Epidermal melanocyte (primary cell): ENCODE measurements at regions not wholly inside any gene's neighbourhood (a gene's known extent, or its start where the extent isn't known, plus 50 kb on each side); places are given as distances from the start of the nearest gene placed in this dataset.

ENCODE experiments used
- DNase-seq: peaks from one replicate; pipeline ENCODE4 v3.0.0; 2011; ENCODE audit warnings: low spot score; ENCODE audit not compliant: insufficient read length

DNA sequence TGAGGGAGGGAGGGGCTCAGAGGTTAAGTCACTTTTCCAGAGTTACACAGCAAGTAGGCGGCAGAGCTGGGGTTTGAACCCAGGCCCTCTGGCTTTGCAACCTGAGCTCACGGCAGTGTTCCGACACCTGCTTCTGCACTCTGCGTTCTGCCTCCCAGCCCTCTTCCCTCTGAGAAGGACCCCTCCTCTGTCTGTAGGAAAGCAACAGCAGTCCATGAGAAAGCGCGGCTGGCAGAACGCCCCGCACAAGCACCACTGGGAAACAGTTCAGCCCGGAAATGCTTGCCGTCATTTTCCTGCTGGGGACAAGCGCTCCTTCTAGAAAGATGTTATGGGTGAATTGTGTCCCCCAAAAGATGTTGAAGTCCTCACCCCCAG lies 241.1 kb downstream of the NPHP4 start:
- no peak for DNase-seq

DNA sequence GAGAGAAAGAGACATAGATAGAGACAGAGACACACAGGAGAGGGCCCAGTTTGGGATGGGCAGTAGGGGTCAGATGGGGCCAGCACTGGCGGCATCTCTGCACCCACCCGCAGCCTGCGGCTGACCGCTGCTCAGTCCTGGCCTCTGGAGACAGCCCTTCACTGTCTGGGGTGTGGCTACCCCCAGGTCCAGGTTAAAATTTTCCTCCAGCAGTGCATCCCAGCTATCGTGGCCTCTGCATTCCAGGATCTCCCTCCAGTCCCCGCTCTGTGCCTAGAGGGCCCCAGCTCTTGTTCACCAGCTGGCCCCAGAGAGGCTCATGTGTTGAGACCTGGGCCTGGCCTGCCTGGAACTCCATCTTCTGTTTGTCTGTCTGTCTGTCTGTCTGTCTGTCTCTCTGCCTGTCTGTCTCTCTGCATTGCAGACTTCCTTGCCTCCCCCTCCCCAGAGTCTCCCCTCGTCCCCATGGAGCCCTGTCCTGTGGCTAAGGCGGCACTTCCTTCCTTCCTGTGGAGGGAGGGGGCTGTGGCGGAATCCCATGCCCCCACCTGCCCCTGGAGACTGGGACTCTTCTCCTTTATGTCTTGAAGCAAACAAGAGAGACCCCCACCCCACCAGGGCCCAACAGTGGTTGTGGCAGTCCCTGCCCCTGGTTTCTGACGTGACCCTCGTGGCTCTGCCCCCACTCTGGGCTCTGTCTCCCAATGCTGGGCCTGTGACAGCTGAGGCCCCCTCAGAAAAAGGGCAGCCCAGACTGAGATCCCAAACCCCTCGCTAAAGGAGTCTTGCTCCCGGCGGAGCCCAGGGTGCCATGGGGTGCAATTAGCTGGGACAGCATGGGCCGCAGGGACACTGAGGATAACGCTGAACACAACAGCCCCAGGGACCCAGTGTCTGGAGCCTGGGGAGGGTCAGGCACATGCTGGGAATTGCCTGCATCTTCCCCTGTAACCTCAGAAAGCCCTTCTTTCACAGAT lies 241.8 kb downstream of the NPHP4 start:
- DNase-seq, result no peak

DNA sequence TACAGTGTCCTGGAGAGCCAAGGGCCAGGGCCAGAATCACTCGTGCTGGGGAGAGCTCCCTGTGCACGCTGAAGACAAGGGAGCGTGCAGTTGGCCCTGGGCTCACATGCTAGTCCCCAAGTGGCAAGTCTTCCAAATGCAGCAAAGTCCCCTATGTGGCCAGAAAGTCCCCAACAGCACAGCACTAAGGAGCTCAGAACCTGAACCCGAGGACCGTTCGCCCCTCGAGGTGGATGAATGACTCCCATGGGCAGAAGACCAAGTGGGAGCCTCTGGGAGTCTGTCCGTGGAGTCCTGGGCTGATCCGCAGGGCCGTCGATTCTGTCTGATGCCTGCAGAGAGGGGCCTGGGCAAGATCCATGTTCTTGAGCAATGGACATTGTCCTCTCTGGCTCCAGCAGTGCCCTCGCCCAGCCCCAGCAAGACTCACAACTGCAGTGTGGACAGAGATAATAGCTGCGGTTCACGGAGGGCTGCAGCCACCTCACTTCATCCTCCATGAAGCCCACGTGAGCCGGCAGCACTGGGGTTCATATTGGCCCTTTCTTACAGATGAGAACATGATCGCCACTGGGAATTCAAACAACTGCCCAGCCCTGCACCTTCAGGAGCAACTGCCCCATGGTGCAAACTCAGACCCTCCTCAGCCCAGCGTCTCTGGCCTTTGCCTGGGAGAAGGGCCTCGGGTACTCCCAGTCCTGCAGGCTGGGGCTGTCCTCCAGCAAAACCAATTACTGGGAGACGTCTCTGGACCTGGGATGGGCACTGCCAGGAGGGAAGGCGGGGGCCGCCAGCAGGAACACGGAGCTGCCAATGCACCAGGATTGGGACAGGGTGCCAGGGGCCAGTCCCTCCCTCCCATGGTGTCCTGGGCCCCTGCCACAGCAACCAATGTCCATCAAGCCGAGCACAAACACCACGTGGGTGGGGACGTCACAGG lies 243.7 kb downstream of the NPHP4 start:
- DNase-seq, result no peak

DNA sequence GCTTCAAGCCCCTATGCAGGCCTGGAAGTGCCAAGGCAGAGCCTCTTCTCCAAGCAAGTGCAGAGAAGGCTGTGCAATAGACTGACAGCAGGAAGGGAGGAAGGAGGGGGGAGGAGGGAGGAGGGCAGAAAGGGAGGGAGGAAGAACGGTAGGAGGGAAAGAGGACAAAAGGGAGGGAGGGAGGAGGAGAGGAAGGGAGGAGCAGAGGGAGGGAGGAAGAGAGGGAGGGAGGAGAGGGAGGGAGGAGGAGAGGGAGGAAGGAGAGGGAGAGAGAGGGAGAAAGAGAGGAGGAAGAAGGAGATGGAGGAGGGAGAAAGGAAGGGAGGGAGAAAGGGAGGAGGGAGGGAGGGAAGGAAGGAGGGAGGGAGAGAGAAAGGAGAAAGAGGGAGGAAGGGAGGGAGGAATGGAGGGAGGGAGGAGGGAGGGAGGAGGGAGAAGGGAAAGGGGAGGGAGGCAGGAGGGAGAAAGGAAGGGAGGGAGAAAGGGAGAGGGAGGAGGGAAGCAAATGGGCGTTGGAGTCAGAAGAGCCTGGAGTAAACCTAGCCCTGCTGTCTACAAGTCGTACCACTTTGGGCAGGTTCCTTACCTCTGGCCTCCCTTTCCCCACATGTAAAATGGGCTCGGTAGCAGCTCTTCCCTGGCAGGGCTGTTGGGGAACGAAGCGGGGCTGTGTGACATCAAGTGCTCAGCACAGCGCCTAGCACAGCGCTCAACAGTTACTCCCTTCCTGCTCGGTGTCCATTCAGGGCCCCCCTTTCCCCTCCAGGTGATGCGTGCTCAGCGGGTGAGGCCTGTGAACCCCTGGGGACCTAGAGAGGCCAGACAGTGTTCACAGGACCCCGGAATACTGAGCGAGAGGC lies 244.6 kb downstream of the NPHP4 start:
- no peak for DNase-seq

DNA sequence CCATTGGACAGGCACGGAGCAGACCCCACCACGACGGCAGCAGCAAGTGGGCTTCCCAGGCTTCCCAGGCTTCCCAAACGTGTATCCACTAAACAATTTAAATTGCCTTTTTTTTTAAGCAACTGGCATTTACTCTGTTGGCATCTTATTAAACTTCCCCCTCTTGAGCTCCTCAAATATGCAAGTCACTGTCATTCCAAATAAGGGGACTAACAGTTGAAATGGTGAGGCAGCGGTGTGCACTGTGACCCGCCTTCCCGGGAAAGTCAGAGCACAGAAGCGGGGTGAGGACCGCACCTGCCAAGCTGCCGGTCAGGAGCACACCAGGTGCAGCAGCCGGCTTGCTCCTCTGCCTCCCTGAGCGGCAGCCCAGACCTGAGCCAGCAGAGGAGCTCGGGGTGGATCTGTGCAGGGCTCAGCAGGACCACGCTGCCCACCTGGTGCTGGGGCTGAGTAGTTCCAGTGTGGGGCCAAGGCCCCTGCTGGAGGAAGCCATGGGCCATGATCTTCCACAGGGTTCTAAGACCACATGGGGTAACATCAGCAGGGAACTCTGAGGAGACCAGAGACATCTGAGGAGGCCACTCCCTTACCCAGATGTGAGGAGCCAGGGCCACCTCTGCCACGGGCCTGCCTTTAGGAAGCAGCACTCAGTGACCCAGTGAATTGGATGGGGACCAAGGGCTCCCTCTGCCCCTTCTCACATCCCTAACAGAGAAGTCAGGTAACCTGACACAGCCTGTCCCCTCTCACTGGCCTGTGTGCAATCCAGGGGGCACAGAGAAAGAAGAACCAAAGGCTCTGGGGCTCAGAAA lies 245.4 kb downstream of the NPHP4 start:
- no peak for DNase-seq

DNA sequence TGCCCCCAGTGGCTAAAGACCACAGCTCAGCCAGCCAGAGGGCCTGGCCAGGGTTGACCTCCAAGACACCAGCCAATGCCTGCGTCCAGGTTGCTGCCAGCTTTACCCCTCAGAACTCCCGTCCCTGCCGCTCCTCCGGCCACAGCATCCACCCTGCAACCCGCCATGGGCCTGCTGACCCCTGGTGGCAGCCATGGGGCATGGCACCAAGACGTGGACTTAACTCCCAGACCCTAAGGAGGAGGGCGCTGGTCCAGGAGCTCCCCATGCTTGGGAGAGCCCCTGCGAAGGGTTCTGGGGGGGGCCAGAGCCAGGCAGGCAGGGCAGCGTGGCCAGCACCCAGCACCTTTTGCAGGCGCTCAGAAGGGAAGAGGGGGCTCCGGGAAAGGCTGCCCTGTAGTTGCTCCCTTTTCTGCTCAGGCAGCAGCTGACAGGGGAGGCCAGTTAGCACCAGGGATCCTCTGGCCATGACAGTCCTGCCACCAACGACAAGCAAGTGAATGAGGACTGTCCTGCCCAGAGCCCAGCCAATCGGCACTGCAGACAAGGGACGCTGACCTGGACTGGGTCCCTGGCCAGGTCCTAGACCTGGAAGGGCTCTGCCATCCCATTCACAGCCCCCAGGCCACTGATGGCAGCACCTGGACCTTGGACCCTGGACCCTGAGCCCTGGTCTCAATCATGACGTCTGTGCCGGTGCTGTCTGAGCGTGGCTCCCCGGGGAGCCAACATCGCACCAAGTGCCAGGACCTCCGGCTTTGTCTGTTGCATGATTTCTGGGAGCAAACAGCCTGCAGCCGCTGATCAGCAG lies 246.2 kb downstream of the NPHP4 start:
- peak; percentile 68 for DNase-seq

DNA sequence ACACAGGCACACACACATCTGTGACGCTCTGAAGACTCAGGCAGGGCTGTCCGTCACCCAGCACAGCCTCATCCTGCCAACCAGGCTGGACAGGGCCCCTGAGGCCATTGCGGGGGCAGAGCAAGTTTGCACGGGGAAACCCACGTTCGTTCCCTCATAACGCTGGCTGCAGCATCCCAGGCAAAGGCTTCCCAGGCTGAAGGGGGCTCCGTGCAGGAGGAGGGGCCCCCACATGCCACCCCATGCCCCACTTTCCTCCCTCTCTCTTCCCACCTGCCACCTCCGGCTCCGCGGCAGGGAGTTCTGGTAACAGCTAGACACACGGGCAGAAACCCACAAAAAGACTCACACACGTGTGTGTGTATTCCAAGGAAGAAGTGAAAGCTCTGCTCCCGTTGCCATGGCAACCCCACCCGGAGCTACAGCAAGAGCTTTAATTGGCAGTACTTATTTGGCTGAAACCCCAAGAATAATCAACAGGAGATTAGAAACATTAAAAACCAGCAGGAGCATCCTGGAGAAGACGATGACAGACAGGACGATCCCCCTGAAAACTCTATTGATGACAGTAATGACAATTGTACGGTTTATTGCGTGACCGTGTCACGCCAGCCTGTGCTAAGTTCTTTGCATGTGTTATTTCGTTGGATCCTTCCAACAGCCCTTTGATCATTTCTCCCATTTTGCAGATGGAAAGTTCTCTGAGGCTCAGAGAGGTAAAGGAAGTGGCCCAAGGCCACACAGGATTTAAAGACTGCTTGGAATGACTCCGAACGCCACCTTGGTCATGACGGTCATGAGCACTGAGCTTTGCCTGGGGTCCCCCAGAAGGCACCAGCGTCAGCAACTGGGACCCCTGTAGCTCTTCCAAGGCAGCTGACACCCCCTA lies 247.1 kb downstream of the NPHP4 start:
- DNase-seq, result no peak

DNA sequence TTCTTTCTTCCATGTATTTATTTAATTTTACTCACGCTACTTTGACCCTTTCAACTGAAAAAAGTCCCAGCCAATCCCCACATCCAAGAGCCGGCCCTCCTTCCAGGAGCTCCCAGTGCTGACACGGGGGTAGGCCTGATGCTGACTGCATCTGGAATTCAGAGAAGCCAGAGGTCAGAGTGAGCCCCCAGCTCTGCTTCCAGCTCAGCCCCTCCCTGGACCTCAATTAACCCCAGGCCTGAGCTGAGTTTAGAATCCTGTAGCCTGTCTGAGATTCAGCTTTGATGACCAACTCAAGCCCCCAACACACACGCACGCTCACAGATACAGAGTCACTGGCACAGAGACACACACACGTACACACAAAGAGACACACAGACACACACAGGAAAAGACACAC lies 247.9 kb downstream of the NPHP4 start:
- DNase-seq, result no peak

DNA sequence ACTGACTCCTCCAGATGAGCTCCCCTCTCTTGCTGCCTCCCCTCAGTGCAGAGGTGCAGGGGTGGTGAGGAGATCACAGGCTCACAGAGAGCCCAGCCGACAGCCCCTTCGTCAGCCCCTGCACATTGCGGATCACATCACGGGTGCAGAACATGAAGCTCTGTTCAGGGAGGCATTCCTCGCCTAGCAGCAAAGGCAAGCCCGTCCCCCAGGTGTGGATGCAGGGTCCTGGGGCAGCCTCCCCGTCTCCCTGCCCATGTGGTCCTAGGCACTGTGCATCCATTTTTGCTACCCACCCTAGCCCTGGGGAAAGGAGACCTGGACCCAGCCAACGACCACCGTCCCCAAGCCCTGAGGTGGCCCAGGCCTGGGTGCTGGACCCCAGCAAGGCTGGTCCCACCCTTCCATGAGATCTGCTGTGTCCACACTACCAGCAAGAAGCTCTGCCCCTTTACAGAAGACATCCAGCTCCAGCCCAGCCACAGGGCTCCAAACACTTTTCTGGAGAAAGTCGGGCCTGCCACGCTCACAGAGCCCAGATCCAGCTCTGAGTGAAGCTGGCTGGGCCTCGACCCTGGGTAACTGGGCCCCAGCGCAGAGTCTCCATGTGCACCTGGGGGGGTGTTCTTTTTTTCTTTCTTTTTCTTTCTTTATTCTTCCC lies 248.7 kb downstream of the NPHP4 start:
- no peak for DNase-seq

DNA sequence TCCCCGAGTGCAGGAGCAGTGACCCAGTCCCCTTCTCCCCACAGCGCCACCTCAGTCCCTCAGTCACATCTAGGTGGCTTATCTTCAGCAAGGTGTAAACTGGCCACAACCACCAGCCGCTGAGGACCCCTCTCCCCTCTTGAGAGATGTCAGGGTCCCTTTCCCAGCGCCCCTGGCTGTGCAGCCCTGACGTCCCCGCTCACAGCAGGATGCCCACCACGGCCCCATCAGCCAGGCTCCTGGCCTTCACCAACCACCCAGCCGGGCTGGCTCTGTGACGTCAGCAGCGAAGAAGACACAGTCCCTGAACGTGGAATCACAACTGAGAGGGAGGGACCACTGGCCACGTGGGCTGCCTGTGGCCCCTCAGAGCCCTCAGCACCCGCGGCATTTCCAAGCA lies 249.4 kb downstream of the NPHP4 start:
- no peak for DNase-seq

DNA sequence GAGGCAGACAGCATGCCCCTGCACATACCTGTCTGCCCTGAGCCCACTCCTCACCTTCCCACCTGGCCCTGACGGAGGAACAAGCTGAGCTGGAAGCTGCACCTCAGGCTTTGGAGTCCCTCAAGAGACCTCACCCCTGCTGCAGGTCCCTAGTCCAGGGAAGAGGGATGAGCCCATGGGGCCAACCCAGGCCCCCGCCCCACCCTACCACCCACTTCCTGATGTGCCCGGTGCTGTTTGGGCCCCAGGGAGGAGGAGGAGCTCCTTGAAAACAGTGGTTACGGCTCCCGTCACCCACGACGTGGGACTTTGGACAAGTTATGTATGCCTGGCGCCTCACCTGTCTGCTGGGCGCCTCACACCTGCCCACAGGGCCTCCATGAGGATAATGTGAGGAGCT lies 250.2 kb downstream of the NPHP4 start:
- DNase-seq, result no peak

DNA sequence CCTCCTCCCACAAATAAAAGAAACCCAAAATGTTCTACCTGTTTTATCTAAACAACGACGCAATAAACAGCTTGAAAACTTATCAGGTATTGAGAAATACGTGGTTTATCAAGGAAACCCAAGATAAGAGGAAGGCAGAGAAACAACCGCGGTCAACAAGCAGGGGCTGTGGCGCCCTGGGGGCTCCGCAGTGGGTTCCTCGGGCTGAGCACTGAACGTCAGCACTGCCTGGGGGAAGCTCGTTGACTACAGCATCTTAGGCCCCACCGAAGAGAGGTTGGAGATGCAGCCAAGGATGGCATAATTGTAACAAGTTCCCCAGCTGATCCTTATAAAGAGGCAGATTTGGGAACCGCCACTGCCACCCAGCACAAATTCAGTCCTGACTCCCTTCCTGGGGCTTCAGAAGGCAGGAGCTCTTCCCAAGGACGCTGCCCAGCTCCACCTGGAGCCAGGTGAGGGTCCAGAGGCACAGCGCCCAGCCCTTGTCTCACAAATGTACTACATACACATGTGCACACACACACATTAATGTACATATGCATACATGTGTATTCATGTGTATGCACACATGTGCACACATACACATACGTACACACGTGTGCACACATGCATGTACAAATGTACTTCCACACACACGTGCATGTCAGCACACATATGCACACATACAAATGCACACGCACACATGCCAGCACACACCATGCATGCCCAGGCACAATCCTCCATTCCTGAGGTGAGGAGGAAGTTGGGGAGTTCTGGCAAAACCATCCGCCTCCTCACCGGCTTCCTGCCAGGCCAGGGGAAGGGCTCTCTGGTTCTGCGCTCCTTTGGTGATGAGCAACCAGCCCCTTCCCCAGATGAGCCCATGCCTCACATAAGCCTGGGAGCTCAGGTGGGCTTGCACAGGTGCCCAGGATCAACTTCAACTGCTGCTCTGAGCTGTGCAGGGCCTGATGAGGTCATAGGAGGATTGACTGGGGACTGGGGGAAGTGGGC lies 251.1 kb downstream of the NPHP4 start:
- DNase-seq, result no peak

DNA sequence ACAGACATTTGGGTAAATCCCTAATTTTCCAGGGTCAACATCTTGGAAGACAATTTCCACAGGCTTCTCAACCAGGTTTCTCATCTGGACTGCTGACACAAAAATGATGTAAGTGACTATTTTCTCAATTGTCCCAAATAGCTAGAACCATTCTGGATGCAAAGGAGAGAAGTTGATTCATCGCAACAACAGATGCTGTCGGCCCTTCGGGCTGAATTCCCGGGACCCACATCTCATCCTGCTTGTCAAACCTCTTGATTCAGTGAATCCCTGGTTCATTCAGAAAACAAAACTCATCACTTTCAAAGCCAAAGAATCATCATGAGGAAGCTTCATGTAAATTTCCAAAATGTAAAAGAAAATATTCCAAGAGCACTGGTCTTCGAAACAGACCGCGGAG lies 251.8 kb downstream of the NPHP4 start:
- no peak for DNase-seq

DNA sequence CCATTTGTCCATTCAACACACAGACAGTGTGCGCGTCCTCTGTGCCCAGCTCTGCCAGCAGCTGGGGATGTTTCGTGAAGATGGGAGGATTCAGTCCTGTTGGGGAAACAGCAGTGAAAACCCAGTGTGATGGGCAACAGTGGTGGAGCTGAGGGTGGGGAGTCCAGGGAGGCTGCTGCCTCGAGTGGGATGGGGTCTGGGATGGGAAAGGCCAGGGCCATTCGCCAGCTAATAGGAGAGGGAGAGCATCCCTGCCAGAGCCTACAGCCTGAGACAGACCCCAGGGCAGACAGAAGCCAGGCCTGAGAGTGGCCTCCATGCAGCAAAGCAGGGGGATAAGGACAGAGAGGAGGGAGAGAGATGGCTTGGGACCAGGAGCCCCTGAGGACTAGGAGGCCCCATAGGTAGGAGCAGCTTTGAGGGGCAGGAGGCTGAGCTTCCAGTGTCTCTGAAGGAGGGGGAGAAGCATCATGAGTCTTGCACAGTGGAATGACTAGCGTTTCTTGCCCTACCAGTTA lies 252.6 kb downstream of the NPHP4 start:
- DNase-seq, result no peak

DNA sequence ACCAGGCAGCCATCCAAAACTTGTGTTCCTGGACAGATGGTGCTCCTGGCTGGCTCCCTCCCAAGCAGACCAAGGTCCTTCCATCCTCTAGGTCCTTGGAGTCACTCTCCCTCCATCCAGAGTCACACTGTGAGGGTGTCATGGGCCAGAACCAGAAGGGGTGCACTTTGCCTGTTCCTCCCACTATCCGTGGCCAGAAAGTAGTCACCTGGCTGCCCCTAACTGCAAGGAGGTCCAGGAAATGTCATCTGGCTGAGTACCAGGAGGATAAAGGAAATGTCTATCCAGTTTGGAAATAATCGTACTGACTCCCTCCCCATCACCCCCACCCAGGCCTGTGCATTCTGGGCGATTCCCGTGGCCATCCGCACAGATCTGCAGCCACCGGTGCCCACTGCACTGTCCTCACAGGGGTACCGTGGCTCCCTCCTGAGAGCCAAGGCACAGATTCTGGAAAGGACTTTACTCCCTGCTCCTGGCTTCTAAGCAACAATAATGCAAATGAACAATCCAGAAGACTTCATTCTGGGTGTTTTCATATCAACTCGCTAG lies 253.2 kb downstream of the NPHP4 start:
- no peak for DNase-seq

DNA sequence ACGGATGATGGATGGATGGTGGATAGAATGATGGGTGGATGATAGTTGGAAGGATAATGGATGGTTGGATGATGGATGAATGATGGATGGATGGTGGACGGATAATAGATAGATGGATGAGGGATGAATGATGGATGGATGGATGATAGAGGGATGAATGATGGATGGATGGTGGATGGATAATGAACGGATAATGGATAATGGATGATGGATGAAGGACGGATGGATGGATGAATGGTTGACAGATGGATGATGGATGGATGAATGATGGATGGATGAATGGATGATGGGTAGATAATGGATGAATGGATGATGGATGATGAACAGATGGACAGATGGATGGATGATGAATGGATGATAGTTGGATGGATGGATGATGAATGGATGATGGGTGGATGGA lies 255.1 kb downstream of the NPHP4 start:
- DNase-seq, result no peak
